ENCODE measurements at regions not wholly inside any gene's neighbourhood (a gene's known extent, or its start where the extent isn't known, plus 50 kb on each side); places are given as distances from the start of the nearest gene placed in this dataset.

GRCh38 chr20:24837781-24838450 lies 111.2 kb upstream of the CST7 start:
- Histone ChIP-seq H3K4me3 (no peak overlapping the region), H3K36me3 (ENCODE audit: low read depth) (no peaks in the 10 kb centered on the region), H3K4me1 (ENCODE audit: low read depth) (no peaks in the 10 kb centered on the region), H3K9me3 (no peaks in the 10 kb centered on the region)
- intact Hi-C loops (cut with DNase I, micrococcal nuclease), result no loop called here
- DNase-seq (no peak), ATAC-seq (no peak)
- no peak for TF ChIP-seq CTCF (IDR thresholded peaks at IDR 0.05)

- Histone ChIP-seq H3K4me3 (no peak overlapping the region), H3K4me1 (ENCODE audit: low read depth) (no peaks in the 10 kb centered on the region), H3K9me3 (no peaks in the 10 kb centered on the region), H3K36me3 (ENCODE audit: low read depth) (no peaks in the 10 kb centered on the region)
- ATAC-seq (no peak), DNase-seq (no peak)
- intact Hi-C loops (cut with DNase I, micrococcal nuclease), result no loop called here
- TF ChIP-seq CTCF (IDR thresholded peaks at IDR 0.05), result no peak
Observed at GRCh38 chr20:24838546-24839535, 110.2 kb upstream of the CST7 start.

GRCh38 chr20:24840121-24840713 lies 108.9 kb upstream of the CST7 start:
- Histone ChIP-seq H3K9me3 (no peaks in the 10 kb centered on the region), H3K4me3 (no peak overlapping the region), H3K4me1 (ENCODE audit: low read depth) (no peaks in the 10 kb centered on the region), H3K36me3 (ENCODE audit: low read depth) (no peaks in the 10 kb centered on the region)
- ATAC-seq (no peak), DNase-seq (no peak)
- intact Hi-C loops (cut with DNase I, micrococcal nuclease), result no loop called here
- no peak for TF ChIP-seq CTCF (IDR thresholded peaks at IDR 0.05)

- no peak for TF ChIP-seq CTCF (IDR thresholded peaks at IDR 0.05)
- H3K9me3 ChIP-seq, result no peaks in the 10 kb centered on the region
- no peak overlapping the region for H3K4me3 ChIP-seq
- intact Hi-C loops (cut with DNase I, micrococcal nuclease), result no loop called here
- ATAC-seq, result no peak
- no peak for DNase-seq
- H3K4me1 ChIP-seq (ENCODE audit: low read depth), result no peaks in the 10 kb centered on the region
- H3K36me3 ChIP-seq (ENCODE audit: low read depth), result no peaks in the 10 kb centered on the region
Observed at GRCh38 chr20:24842274-24842917, 106.7 kb upstream of the CST7 start.

GRCh38 chr20:24842918-24843715 lies 106.0 kb upstream of the CST7 start:
- Histone ChIP-seq H3K9me3 (no peaks in the 10 kb centered on the region), H3K4me1 (ENCODE audit: low read depth) (no peaks in the 10 kb centered on the region), H3K36me3 (ENCODE audit: low read depth) (no peaks in the 10 kb centered on the region), H3K4me3 (no peak overlapping the region)
- intact Hi-C loops (cut with DNase I, micrococcal nuclease), result no loop called here
- DNase-seq (peak in 1 of 3 donors; percentile 7), ATAC-seq (peak; percentile 55)
- TF ChIP-seq CTCF (IDR thresholded peaks at IDR 0.05), result no peak

Data from mucosa of descending colon (tissue), 3 donors.